Esophagus muscularis mucosa (tissue), 4 donors: ENCODE measurements at regions not wholly inside any gene's neighbourhood (a gene's known extent, or its start where the extent isn't known, plus 50 kb on each side); places are given as distances from the start of the nearest gene placed in this dataset.

ENCODE experiments used
- DNase-seq: peaks from one replicate; pipeline ENCODE4 v3.0.0-alpha.2; 2017; ENCODE audit errors: extremely low spot score
- H3K27ac ChIP-seq, 4 donors: fragments of 200-600 bp; sonication (generic); replicated peaks in 1 of 4; 1 replicate in 3 of 4; 2 replicates in 1 of 4; pipeline ENCODE4 v1.5.1; 2016 to 2019; ENCODE audit warnings: mild to moderate bottlenecking in 1 of 4
- H3K27me3 ChIP-seq, 4 donors: fragments of 200-600 bp; sonication (generic); one replicate each; pipeline versions ENCODE4 v1.5.1 to v1.6.0; 2016 to 2019
- H3K36me3 ChIP-seq, 4 donors: fragments of 200-600 bp; sonication (generic); one replicate each; pipeline ENCODE4 v1.5.1; 2016 to 2019
- H3K4me1 ChIP-seq, 4 donors: fragments of 200-600 bp; sonication (generic); one replicate each; pipeline ENCODE4 v1.5.1; 2016 to 2019
- H3K4me3 ChIP-seq, 4 donors: fragments of 200-600 bp; sonication (generic); 1 replicate in 2 of 4; 2 replicates in 2 of 4; pipeline ENCODE4 v1.5.1; 2016 to 2019; ENCODE audit warnings: mild to moderate bottlenecking in 4 of 4, moderate library complexity in 1 of 4
- H3K9me3 ChIP-seq, 4 donors: fragments of 200-600 bp; sonication (generic); 1 replicate in 3 of 4; 2 replicates in 1 of 4; pipeline ENCODE4 v1.5.1; 2016 to 2019
- EP300 ChIP-seq: sonication (generic); formaldehyde crosslinking; IDR thresholded peaks from one replicate; pipeline ENCODE4 v1.6.1; 2017; ENCODE audit warnings: antibody characterized with exemption
- POLR2A ChIP-seq: fragments of 450-650 bp; IDR thresholded peaks from one replicate; pipeline ENCODE4 v1.6.1; 2017; ENCODE audit warnings: antibody characterized with exemption, moderate library complexity, mild to moderate bottlenecking, low read depth
- POLR2AphosphoS5 ChIP-seq, 2 donors: sonication (generic); formaldehyde crosslinking; IDR thresholded peaks; one replicate each; pipeline ENCODE4 v1.6.1; 2017; ENCODE audit warnings: antibody characterized with exemption in 2 of 2
- WGBS: methylation state at CpG from one replicate; pipeline ENCODE4 v1.1.5; 2018; 5-methylcytosine and 5-hydroxymethylcytosine counted together
- intact Hi-C: fragments of 100-400 bp; cut with DNase I; formaldehyde crosslinking; loops from one replicate; pipeline ENCODE4 v1.15.1; 2023
- TF ChIP-seq, protein P1 (sequence below), 3 experiments: fragments of 200-600 bp in 2 of 3; fragments of 450-650 bp in 1 of 3; sonication (generic) in 2 of 3; IDR thresholded peaks; one replicate each; pipeline ENCODE4 v1.5.1; 2017 to 2019; ENCODE audit warnings: antibody characterized with exemption in 3 of 3, mild to moderate bottlenecking in 2 of 3, moderate library complexity in 1 of 3

- intact Hi-C loops: no loop called here
- 86% methylated on average over 10 of the region's 10 CpGs for WGBS
- H3K4me3 ChIP-seq: no peak overlapping the region
- H3K9me3 ChIP-seq: no peaks in the 10 kb centered on the region
- TF ChIP-seq, protein P1, sequence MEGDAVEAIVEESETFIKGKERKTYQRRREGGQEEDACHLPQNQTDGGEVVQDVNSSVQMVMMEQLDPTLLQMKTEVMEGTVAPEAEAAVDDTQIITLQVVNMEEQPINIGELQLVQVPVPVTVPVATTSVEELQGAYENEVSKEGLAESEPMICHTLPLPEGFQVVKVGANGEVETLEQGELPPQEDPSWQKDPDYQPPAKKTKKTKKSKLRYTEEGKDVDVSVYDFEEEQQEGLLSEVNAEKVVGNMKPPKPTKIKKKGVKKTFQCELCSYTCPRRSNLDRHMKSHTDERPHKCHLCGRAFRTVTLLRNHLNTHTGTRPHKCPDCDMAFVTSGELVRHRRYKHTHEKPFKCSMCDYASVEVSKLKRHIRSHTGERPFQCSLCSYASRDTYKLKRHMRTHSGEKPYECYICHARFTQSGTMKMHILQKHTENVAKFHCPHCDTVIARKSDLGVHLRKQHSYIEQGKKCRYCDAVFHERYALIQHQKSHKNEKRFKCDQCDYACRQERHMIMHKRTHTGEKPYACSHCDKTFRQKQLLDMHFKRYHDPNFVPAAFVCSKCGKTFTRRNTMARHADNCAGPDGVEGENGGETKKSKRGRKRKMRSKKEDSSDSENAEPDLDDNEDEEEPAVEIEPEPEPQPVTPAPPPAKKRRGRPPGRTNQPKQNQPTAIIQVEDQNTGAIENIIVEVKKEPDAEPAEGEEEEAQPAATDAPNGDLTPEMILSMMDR (IDR thresholded peaks at IDR 0.05): no peak
- no peak for TF ChIP-seq POLR2A
- TF ChIP-seq POLR2AphosphoS5 (IDR thresholded peaks at IDR 0.05): no peak
- no peak for TF ChIP-seq EP300
- H3K27me3 ChIP-seq: peaks cover 0 to 14% (median 0%) of the 10 kb centered on the region in 4 donors
- H3K4me1 ChIP-seq: peaks cover 0 to 7% (median 0%) of the 10 kb centered on the region in 4 donors
- H3K36me3 ChIP-seq: no peaks in the 10 kb centered on the region
- no peak for DNase-seq
- H3K27ac ChIP-seq: no peak overlapping the region
Observed at GRCh38 chr12:131250951-131251315, 297.2 kb downstream of the ADGRD1 start.

GRCh38 chr12:131251336-131252101 lies 297.8 kb downstream of the ADGRD1 start:
- TF ChIP-seq POLR2AphosphoS5 (IDR thresholded peaks at IDR 0.05) (no peak), POLR2A (no peak), EP300 (no peak)
- TF ChIP-seq, protein P1 (IDR thresholded peaks at IDR 0.05): no peak
- intact Hi-C loops: no loop called here

DNA sequence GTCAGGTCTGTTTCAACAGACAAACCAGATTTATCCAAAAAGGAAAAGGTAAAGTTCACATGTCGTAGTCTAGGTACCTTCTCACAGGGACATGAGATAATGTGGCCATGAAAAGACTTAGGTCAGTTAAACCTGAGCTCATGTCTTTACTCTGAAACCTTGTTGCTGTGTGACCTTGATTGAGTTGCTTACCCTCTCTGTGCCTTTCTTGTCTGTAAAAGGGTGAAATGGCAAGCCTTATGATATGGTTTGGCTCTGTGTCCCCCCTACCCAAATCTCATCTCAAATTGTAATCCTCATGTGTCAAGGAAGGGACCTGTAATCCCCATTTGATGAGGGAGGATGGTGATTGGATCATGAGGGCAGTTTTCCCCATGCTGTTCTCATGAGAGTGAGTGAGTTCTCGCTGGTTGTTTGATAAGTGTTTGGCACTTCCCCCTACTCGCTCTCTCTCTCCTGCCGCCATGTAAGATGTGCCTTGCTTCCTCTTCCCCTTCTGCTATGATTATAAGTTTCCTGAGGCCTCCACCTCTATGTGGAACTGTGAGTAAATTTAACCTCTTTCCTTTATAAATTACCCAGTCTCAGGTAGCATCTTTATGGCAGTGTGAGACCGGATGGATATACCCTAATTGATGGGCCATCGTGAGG lies 299.8 kb downstream of the ADGRD1 start:
- no peak overlapping the region for H3K27ac ChIP-seq
- peaks cover 0 to 6% (median 0%) of the 10 kb centered on the region in 4 donors for H3K9me3 ChIP-seq
- peaks cover 0 to 6% (median 0%) of the 10 kb centered on the region in 4 donors for H3K27me3 ChIP-seq
- no peak overlapping the region for H3K4me3 ChIP-seq
- no peak for TF ChIP-seq POLR2A
- no peak for TF ChIP-seq EP300
- TF ChIP-seq, protein P1 (IDR thresholded peaks at IDR 0.05): no peak
- TF ChIP-seq POLR2AphosphoS5 (IDR thresholded peaks at IDR 0.05): no peak
- 93% methylated on average over 6 of the region's 6 CpGs for WGBS
- peaks cover 0 to 7% (median 0%) of the 10 kb centered on the region in 4 donors for H3K4me1 ChIP-seq
- no peaks in the 10 kb centered on the region for H3K36me3 ChIP-seq
- DNase-seq: no peak
- intact Hi-C loops: no loop called here

More at GRCh38 chr12:131251336-131252101, 297.8 kb downstream of the ADGRD1 start:
- H3K4me3 ChIP-seq: no peak overlapping the region
- no peaks in the 10 kb centered on the region for H3K36me3 ChIP-seq
- no peak overlapping the region for H3K27ac ChIP-seq
- peaks cover 0 to 8% (median 0%) of the 10 kb centered on the region in 4 donors for H3K27me3 ChIP-seq
- peaks cover 0 to under 1% (median 0%) of the 10 kb centered on the region in 4 donors for H3K9me3 ChIP-seq
- WGBS: 83% methylated on average over 14 of the region's 16 CpGs
- no peak for DNase-seq
- peaks cover 0 to 7% (median 0%) of the 10 kb centered on the region in 4 donors for H3K4me1 ChIP-seq

DNA sequence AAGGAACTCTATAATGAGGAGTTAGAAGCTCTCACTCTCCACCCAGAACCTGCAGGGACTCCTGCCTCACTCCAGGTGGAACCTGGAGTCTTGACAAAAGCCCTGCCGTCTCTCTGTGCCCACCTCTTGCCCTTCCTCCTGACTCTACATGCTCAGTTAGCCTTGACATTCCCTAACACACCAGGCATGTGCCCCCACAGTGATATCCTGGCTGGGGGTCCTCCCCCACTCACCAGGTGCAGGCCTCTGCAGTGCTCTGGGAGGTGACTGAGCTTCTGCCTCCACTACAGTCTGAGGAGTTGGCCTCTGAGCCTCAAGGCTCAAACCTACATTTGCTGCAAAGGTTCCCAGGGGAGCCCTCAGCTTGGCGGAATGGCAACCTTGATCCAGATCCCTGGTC lies 300.7 kb downstream of the ADGRD1 start:
- TF ChIP-seq EP300 (no peak), POLR2AphosphoS5 (IDR thresholded peaks at IDR 0.05) (no peak), POLR2A (no peak)
- TF ChIP-seq, protein P1 (IDR thresholded peaks at IDR 0.05): no peak
- Histone ChIP-seq H3K27ac (no peak overlapping the region), H3K4me1 (peaks cover 0 to 7% (median 0%) of the 10 kb centered on the region in 4 donors), H3K4me3 (no peak overlapping the region), H3K36me3 (no peaks in the 10 kb centered on the region), H3K9me3 (peaks cover 0 to 6% (median 0%) of the 10 kb centered on the region in 4 donors), H3K27me3 (peaks cover 0 to 5% (median 0%) of the 10 kb centered on the region in 4 donors)
- DNase-seq: no peak
- intact Hi-C loops: no loop called here
- 88% methylated on average over 2 of the region's 2 CpGs for WGBS
